ENCODE measurements at regions not wholly inside any gene's neighbourhood (a gene's known extent, or its start where the extent isn't known, plus 50 kb on each side); places are given as distances from the start of the nearest gene placed in this dataset.

- peak; percentile 46; the same call in 1 of the 2 replicates for TF ChIP-seq ZXDC (CRISPR knock-in tag; IDR thresholded peaks at IDR 0.05)
- TF ChIP-seq HNF4A (CRISPR knock-in tag; IDR thresholded peaks at IDR 0.05) = peak; percentile 59; the same call in 1 of the 2 replicates
- peak; percentile 64; the same call in 1 of the 2 replicates for TF ChIP-seq SRY (CRISPR knock-in tag; IDR thresholded peaks at IDR 0.05)
- peak; percentile 89 for TF ChIP-seq SAP130 (CRISPR knock-in tag; IDR thresholded peaks at IDR 0.05; ENCODE audit: low read depth)
- peak; percentile 56; the same call in 1 of the 2 replicates for TF ChIP-seq ZBTB25 (CRISPR knock-in tag; IDR thresholded peaks at IDR 0.05)
- no peak for TF ChIP-seq ZNF367 (CRISPR knock-in tag; IDR thresholded peaks at IDR 0.05; ENCODE audit: borderline replicate concordance)
- TF ChIP-seq GLMP (CRISPR knock-in tag; IDR thresholded peaks at IDR 0.05; ENCODE audit: borderline replicate concordance) = no peak
- TF ChIP-seq ZBTB1 (CRISPR knock-in tag; IDR thresholded peaks at IDR 0.05; ENCODE audit: borderline replicate concordance) = no peak
- TF ChIP-seq THYN1 (CRISPR knock-in tag; IDR thresholded peaks at IDR 0.05; ENCODE audit: borderline replicate concordance, low read depth) = no peak
- peak; percentile 36; the same call in 1 of the 2 replicates for TF ChIP-seq ZNF503 (CRISPR knock-in tag; IDR thresholded peaks at IDR 0.05)
- TF ChIP-seq PTBP1 (IDR thresholded peaks at IDR 0.05; ENCODE audit: low read depth, low read length, poor library complexity, severe bottlenecking) = no peak
- TF ChIP-seq SNAPC5 (CRISPR knock-in tag; IDR thresholded peaks at IDR 0.05; ENCODE audit: borderline replicate concordance) = 0 out of 2 replicates have a peak, but pooled peaks have one; percentile 59
- TF ChIP-seq CBFB (CRISPR knock-in tag; IDR thresholded peaks at IDR 0.05) = peak; percentile 88
- TF ChIP-seq ZMAT5 (CRISPR knock-in tag; IDR thresholded peaks at IDR 0.05; ENCODE audit: borderline replicate concordance, low read depth) = no peak
- TF ChIP-seq DPF2 (CRISPR knock-in tag; IDR thresholded peaks at IDR 0.05; ENCODE audit: borderline replicate concordance, low read depth) = peak; percentile 88; the same call in 1 of the 2 replicates
- no peak for TF ChIP-seq NFE2L2 (IDR thresholded peaks at IDR 0.05; ENCODE audit: low read length)
- no peak for TF ChIP-seq ZBTB21 (CRISPR knock-in tag; IDR thresholded peaks at IDR 0.05)
- peak; percentile 78 for TF ChIP-seq HOMEZ (CRISPR knock-in tag; IDR thresholded peaks at IDR 0.05; ENCODE audit: low read depth)
- peak; percentile 93 for TF ChIP-seq JUND (CRISPR knock-in tag; IDR thresholded peaks at IDR 0.05)
These were observed 124.4 kb downstream of the INHBB start (continued) for GRCh38 chr2:120470041-120470965.
